Activated T-cell treated with anti-CD3 and anti-CD28 coated beads, Interleukin-2, amount 50 U/mL, for 4 hours (primary cell): ENCODE measurements at regions not wholly inside any gene's neighbourhood (a gene's known extent, or its start where the extent isn't known, plus 50 kb on each side); places are given as distances from the start of the nearest gene placed in this dataset.

Source experiments
- ATAC-seq, 2 donors: fragments of 200-7000 bp; cut with Tn5 transposase; one replicate each; pipeline ENCODE4 v1.10.0; 2021
- DNase-seq: peaks from one replicate; pipeline ENCODE4 v3.0.0-alpha.2; 2020
- H3K27me3 Mint-ChIP-seq: one replicate; pipeline ENCODE4 v1.8.0; 2021; ENCODE audit warnings: low read depth, mixed read lengths
- H3K36me3 Mint-ChIP-seq: one replicate; pipeline ENCODE4 v1.8.0; 2022; ENCODE audit warnings: mixed read lengths; ENCODE audit not compliant: insufficient read depth
- H3K4me1 Mint-ChIP-seq: one replicate; pipeline ENCODE4 v1.8.0; 2021; ENCODE audit warnings: low read depth, mixed read lengths
- H3K4me3 Mint-ChIP-seq: one replicate; pipeline ENCODE4 v1.8.0; 2021; ENCODE audit warnings: mild to moderate bottlenecking, moderate library complexity, mixed read lengths
- H3K9me3 Mint-ChIP-seq: one replicate; pipeline ENCODE4 v1.8.0; 2021; ENCODE audit warnings: mixed read lengths

GRCh38 chr4:181418496-181418895 is 824.7 kb upstream of the TENM3 start:
- H3K36me3 Mint-ChIP-seq, result no peaks in the 10 kb centered on the region
- DNase-seq (no peak), ATAC-seq (no peak)
- H3K4me1 Mint-ChIP-seq, result no peaks in the 10 kb centered on the region
- H3K27me3 Mint-ChIP-seq, result no peaks in the 10 kb centered on the region
- peaks cover 12% of the 10 kb centered on the region for H3K9me3 Mint-ChIP-seq
- no peak overlapping the region for H3K4me3 Mint-ChIP-seq

- ATAC-seq, result no peak
- Mint-ChIP-seq H3K4me3 (no peak overlapping the region), H3K9me3 (peaks cover 12% of the 10 kb centered on the region), H3K4me1 (no peaks in the 10 kb centered on the region), H3K36me3 (no peaks in the 10 kb centered on the region), H3K27me3 (no peaks in the 10 kb centered on the region)
- DNase-seq, result no peak
These were observed 822.3 kb upstream of the TENM3 start for GRCh38 chr4:181420950-181421349.

- H3K4me1 Mint-ChIP-seq, result no peaks in the 10 kb centered on the region
- no peak overlapping the region for H3K4me3 Mint-ChIP-seq
- H3K36me3 Mint-ChIP-seq, result no peaks in the 10 kb centered on the region
- H3K9me3 Mint-ChIP-seq, result peaks cover 16% of the 10 kb centered on the region
- ATAC-seq (no peak), DNase-seq (no peak)
- H3K27me3 Mint-ChIP-seq, result no peaks in the 10 kb centered on the region
These were observed 818.7 kb upstream of the TENM3 start for GRCh38 chr4:181424362-181425016.

GRCh38 chr4:181427076-181427475 is 816.1 kb upstream of the TENM3 start:
- Mint-ChIP-seq H3K9me3 (peaks cover 16% of the 10 kb centered on the region), H3K27me3 (no peaks in the 10 kb centered on the region), H3K4me3 (no peak overlapping the region), H3K36me3 (no peaks in the 10 kb centered on the region), H3K4me1 (no peaks in the 10 kb centered on the region)
- no peak for ATAC-seq
- DNase-seq, result no peak

GRCh38 chr4:181431006-181431405 is 812.2 kb upstream of the TENM3 start:
- no peaks in the 10 kb centered on the region for H3K27me3 Mint-ChIP-seq
- no peaks in the 10 kb centered on the region for H3K4me1 Mint-ChIP-seq
- no peak for DNase-seq
- no peaks in the 10 kb centered on the region for H3K36me3 Mint-ChIP-seq
- ATAC-seq, result no peak
- no peak overlapping the region for H3K4me3 Mint-ChIP-seq
- H3K9me3 Mint-ChIP-seq, result peaks cover 4% of the 10 kb centered on the region

GRCh38 chr4:181431661-181432060 is 811.5 kb upstream of the TENM3 start:
- Mint-ChIP-seq H3K4me1 (no peaks in the 10 kb centered on the region), H3K27me3 (no peaks in the 10 kb centered on the region), H3K4me3 (no peak overlapping the region), H3K36me3 (no peaks in the 10 kb centered on the region), H3K9me3 (peaks cover 4% of the 10 kb centered on the region)
- DNase-seq (no peak), ATAC-seq (no peak)

GRCh38 chr4:181432335-181432734 is 810.9 kb upstream of the TENM3 start:
- no peak overlapping the region for H3K4me3 Mint-ChIP-seq
- DNase-seq (no peak), ATAC-seq (no peak)
- H3K9me3 Mint-ChIP-seq, result peaks cover 4% of the 10 kb centered on the region
- no peaks in the 10 kb centered on the region for H3K4me1 Mint-ChIP-seq
- no peaks in the 10 kb centered on the region for H3K27me3 Mint-ChIP-seq
- H3K36me3 Mint-ChIP-seq, result no peaks in the 10 kb centered on the region

- Mint-ChIP-seq H3K27me3 (no peaks in the 10 kb centered on the region), H3K9me3 (peaks cover 6% of the 10 kb centered on the region), H3K4me3 (no peak overlapping the region), H3K36me3 (no peaks in the 10 kb centered on the region), H3K4me1 (no peaks in the 10 kb centered on the region)
- no peak for DNase-seq
- no peak for ATAC-seq
These were observed 805.3 kb upstream of the TENM3 start for GRCh38 chr4:181437895-181438294.

GRCh38 chr4:181438641-181439040 is 804.6 kb upstream of the TENM3 start:
- peaks cover 6% of the 10 kb centered on the region for H3K9me3 Mint-ChIP-seq
- H3K4me3 Mint-ChIP-seq, result no peak overlapping the region
- H3K27me3 Mint-ChIP-seq, result no peaks in the 10 kb centered on the region
- no peaks in the 10 kb centered on the region for H3K36me3 Mint-ChIP-seq
- DNase-seq, result no peak
- ATAC-seq, result no peak
- H3K4me1 Mint-ChIP-seq, result no peaks in the 10 kb centered on the region

- no peak for ATAC-seq
- Mint-ChIP-seq H3K9me3 (peaks cover 6% of the 10 kb centered on the region), H3K4me3 (no peak overlapping the region), H3K4me1 (no peaks in the 10 kb centered on the region), H3K36me3 (no peaks in the 10 kb centered on the region), H3K27me3 (no peaks in the 10 kb centered on the region)
- DNase-seq, result no peak
These were observed 800.2 kb upstream of the TENM3 start for GRCh38 chr4:181443021-181443420.

GRCh38 chr4:181465826-181466225 is 777.4 kb upstream of the TENM3 start:
- H3K36me3 Mint-ChIP-seq, result no peaks in the 10 kb centered on the region
- no peaks in the 10 kb centered on the region for H3K9me3 Mint-ChIP-seq
- H3K4me1 Mint-ChIP-seq, result no peaks in the 10 kb centered on the region
- ATAC-seq (no peak), DNase-seq (no peak)
- H3K27me3 Mint-ChIP-seq, result no peaks in the 10 kb centered on the region
- no peak overlapping the region for H3K4me3 Mint-ChIP-seq

- Mint-ChIP-seq H3K27me3 (no peaks in the 10 kb centered on the region), H3K36me3 (no peaks in the 10 kb centered on the region), H3K4me3 (no peak overlapping the region), H3K9me3 (no peaks in the 10 kb centered on the region), H3K4me1 (no peaks in the 10 kb centered on the region)
- DNase-seq (no peak), ATAC-seq (no peak)
These were observed 774.8 kb upstream of the TENM3 start for GRCh38 chr4:181468451-181468850.

GRCh38 chr4:181470306-181470705 is 772.9 kb upstream of the TENM3 start:
- Mint-ChIP-seq H3K4me1 (no peaks in the 10 kb centered on the region), H3K36me3 (no peaks in the 10 kb centered on the region), H3K4me3 (no peak overlapping the region), H3K27me3 (no peaks in the 10 kb centered on the region), H3K9me3 (no peaks in the 10 kb centered on the region)
- DNase-seq, result no peak
- no peak for ATAC-seq

- Mint-ChIP-seq H3K4me3 (no peak overlapping the region), H3K36me3 (no peaks in the 10 kb centered on the region), H3K4me1 (no peaks in the 10 kb centered on the region), H3K27me3 (no peaks in the 10 kb centered on the region), H3K9me3 (no peaks in the 10 kb centered on the region)
- ATAC-seq, result no peak
- no peak for DNase-seq
These were observed 767.8 kb upstream of the TENM3 start for GRCh38 chr4:181475359-181475758.

- DNase-seq (no peak), ATAC-seq (no peak)
- no peaks in the 10 kb centered on the region for H3K9me3 Mint-ChIP-seq
- H3K4me3 Mint-ChIP-seq, result no peak overlapping the region
- H3K27me3 Mint-ChIP-seq, result no peaks in the 10 kb centered on the region
- no peaks in the 10 kb centered on the region for H3K4me1 Mint-ChIP-seq
- no peaks in the 10 kb centered on the region for H3K36me3 Mint-ChIP-seq
These were observed 767.3 kb upstream of the TENM3 start for GRCh38 chr4:181475781-181476507.
